GM12873 (cell line): ENCODE measurements at regions not wholly inside any gene's neighbourhood (a gene's known extent, or its start where the extent isn't known, plus 50 kb on each side); places are given as distances from the start of the nearest gene placed in this dataset.
A peak's percentile ranks its signal among the peaks of the same experiment; 100 is the strongest.

ENCODE experiments used
- CTCF ChIP-seq: IDR thresholded peaks from 2 replicates; pipeline ENCODE4 v1.5.1; 2012; ENCODE audit warnings: low read depth, mild to moderate bottlenecking, moderate library complexity, low read length, control low read depth; ENCODE audit not compliant: insufficient read depth; ENCODE audit errors: missing control alignments

GRCh38 chr16:6644916-6645315, 687.7 kb upstream of the RBFOX1 start:
- TF ChIP-seq CTCF: no peak

GRCh38 chr16:6643080-6643686, 689.5 kb upstream of the RBFOX1 start:
- TF ChIP-seq CTCF: peak; percentile 72

- no peak for TF ChIP-seq CTCF
Measured at GRCh38 chr16:6642271-6642670, 690.4 kb upstream of the RBFOX1 start.

GRCh38 chr16:6641091-6641490, 691.6 kb upstream of the RBFOX1 start:
- TF ChIP-seq CTCF: no peak

- TF ChIP-seq CTCF: no peak
Measured at GRCh38 chr16:6636457-6636856, 696.2 kb upstream of the RBFOX1 start.

GRCh38 chr16:6634151-6634550, 698.5 kb upstream of the RBFOX1 start:
- no peak for TF ChIP-seq CTCF

- TF ChIP-seq CTCF: no peak
Measured at GRCh38 chr16:6633456-6633855, 699.2 kb upstream of the RBFOX1 start.

GRCh38 chr16:6629110-6629509, 703.5 kb upstream of the RBFOX1 start:
- TF ChIP-seq CTCF: no peak
